ENCODE measurements at regions not wholly inside any gene's neighbourhood (a gene's known extent, or its start where the extent isn't known, plus 50 kb on each side); places are given as distances from the start of the nearest gene placed in this dataset.

DNA sequence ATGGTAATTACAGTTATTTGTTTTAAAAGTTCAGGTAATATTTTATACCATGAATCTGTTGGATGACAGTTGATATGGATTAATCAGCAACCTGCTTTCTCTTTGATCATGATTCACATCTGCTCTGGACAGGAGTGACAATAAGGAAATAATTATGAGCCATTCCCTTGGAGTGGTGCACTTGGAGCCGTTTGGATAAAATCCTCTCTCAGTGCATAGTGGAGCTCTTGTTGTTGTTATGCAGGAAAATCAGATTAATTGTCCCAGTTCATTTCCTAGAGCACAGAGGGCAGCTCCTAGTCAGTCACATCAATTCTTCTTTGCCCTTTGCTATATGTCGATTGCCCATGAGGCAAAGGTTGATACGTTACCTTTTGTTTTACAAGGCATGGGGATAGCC is 668.3 kb upstream of the NR3C2 start:
- TF ChIP-seq, protein P1, sequence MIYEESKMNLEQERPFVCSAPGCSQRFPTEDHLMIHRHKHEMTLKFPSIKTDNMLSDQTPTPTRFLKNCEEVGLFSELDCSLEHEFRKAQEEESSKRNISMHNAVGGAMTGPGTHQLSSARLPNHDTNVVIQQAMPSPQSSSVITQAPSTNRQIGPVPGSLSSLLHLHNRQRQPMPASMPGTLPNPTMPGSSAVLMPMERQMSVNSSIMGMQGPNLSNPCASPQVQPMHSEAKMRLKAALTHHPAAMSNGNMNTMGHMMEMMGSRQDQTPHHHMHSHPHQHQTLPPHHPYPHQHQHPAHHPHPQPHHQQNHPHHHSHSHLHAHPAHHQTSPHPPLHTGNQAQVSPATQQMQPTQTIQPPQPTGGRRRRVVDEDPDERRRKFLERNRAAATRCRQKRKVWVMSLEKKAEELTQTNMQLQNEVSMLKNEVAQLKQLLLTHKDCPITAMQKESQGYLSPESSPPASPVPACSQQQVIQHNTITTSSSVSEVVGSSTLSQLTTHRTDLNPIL (CRISPR knock-in tag; IDR thresholded peaks at IDR 0.05; ENCODE audit: low read depth) = no peak
- no peak for TF ChIP-seq OSR1 (CRISPR knock-in tag; IDR thresholded peaks at IDR 0.05)
- TF ChIP-seq ISL1 (CRISPR knock-in tag; IDR thresholded peaks at IDR 0.05) = no peak
- TF ChIP-seq, protein P2, sequence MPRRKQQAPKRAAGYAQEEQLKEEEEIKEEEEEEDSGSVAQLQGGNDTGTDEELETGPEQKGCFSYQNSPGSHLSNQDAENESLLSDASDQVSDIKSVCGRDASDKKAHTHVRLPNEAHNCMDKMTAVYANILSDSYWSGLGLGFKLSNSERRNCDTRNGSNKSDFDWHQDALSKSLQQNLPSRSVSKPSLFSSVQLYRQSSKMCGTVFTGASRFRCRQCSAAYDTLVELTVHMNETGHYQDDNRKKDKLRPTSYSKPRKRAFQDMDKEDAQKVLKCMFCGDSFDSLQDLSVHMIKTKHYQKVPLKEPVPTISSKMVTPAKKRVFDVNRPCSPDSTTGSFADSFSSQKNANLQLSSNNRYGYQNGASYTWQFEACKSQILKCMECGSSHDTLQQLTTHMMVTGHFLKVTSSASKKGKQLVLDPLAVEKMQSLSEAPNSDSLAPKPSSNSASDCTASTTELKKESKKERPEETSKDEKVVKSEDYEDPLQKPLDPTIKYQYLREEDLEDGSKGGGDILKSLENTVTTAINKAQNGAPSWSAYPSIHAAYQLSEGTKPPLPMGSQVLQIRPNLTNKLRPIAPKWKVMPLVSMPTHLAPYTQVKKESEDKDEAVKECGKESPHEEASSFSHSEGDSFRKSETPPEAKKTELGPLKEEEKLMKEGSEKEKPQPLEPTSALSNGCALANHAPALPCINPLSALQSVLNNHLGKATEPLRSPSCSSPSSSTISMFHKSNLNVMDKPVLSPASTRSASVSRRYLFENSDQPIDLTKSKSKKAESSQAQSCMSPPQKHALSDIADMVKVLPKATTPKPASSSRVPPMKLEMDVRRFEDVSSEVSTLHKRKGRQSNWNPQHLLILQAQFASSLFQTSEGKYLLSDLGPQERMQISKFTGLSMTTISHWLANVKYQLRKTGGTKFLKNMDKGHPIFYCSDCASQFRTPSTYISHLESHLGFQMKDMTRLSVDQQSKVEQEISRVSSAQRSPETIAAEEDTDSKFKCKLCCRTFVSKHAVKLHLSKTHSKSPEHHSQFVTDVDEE (CRISPR knock-in tag; IDR thresholded peaks at IDR 0.05) = no peak
- no peak for TF ChIP-seq ZC3H10 (CRISPR knock-in tag; IDR thresholded peaks at IDR 0.05)
- TF ChIP-seq ZFP3 (CRISPR knock-in tag; IDR thresholded peaks at IDR 0.05) = no peak
- TF ChIP-seq GLIS3 (CRISPR knock-in tag; IDR thresholded peaks at IDR 0.05) = no peak
- TF ChIP-seq, protein P3, sequence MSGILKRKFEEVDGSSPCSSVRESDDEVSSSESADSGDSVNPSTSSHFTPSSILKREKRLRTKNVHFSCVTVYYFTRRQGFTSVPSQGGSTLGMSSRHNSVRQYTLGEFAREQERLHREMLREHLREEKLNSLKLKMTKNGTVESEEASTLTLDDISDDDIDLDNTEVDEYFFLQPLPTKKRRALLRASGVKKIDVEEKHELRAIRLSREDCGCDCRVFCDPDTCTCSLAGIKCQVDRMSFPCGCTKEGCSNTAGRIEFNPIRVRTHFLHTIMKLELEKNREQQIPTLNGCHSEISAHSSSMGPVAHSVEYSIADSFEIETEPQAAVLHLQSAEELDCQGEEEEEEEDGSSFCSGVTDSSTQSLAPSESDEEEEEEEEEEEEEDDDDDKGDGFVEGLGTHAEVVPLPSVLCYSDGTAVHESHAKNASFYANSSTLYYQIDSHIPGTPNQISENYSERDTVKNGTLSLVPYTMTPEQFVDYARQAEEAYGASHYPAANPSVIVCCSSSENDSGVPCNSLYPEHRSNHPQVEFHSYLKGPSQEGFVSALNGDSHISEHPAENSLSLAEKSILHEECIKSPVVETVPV (CRISPR knock-in tag; IDR thresholded peaks at IDR 0.05) = no peak
- no peak for TF ChIP-seq ZNF70 (CRISPR knock-in tag; IDR thresholded peaks at IDR 0.05)
